Stimulated activated CD8-positive, alpha-beta memory T cell treated with anti-CD3 and anti-CD28 coated beads, Interleukin-2, amount 100 ng/mL, for 1 hour (primary cell): ENCODE measurements at regions not wholly inside any gene's neighbourhood (a gene's known extent, or its start where the extent isn't known, plus 50 kb on each side); places are given as distances from the start of the nearest gene placed in this dataset.

Experiments used
- DNase-seq, 2 donors: peaks; one replicate each; pipeline ENCODE4 v3.0.0-alpha.2; 2020; ENCODE audit warnings: low read depth in 2 of 2

DNA sequence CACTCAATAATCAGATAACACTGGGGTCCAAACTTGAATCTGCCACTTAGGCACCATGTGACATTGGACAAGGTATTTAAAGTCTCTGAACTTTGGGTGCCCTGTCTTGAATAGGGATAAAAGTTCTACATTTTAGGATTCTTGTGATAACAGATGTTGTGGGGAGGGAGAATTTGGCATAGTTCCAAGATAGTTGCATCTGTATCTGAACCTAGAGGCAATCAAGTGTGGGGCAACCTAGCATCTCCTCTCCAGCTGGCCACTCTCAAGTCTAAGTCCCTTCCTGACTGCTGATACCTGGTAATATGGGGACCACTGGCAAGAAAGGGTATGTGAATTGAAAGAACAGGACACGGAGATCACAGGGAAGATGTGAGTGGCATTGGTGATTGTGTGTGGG, 256.1 kb downstream of the FOXO1 start:
- no peak for DNase-seq

DNA sequence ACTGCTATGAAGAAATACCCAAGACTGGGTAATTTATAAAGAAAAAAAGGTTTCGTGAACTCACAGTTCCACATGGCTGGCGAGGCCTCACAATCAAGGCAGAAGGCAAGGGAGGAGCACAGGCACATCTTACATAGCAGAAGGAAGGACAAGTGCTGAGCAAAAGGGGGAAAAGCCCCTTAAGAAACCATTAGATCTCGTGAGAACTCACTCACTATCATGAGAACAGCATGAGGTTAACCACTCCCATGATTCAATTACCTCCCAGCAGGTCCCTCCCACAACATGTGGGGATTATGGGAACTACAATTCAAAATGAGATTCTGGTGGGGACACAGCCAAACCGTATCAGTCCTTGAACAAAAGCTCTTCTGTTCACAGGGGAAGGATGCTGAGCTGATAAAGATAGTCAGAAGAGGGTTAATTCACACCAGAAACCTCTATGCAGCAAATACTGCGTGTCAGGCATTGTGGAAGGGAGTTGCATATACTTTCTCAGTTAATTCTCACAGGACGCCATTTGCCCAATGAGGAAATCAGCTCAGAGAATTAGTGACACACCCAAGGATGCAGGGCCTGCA, 246.2 kb downstream of the FOXO1 start:
- DNase-seq: no peak

DNA sequence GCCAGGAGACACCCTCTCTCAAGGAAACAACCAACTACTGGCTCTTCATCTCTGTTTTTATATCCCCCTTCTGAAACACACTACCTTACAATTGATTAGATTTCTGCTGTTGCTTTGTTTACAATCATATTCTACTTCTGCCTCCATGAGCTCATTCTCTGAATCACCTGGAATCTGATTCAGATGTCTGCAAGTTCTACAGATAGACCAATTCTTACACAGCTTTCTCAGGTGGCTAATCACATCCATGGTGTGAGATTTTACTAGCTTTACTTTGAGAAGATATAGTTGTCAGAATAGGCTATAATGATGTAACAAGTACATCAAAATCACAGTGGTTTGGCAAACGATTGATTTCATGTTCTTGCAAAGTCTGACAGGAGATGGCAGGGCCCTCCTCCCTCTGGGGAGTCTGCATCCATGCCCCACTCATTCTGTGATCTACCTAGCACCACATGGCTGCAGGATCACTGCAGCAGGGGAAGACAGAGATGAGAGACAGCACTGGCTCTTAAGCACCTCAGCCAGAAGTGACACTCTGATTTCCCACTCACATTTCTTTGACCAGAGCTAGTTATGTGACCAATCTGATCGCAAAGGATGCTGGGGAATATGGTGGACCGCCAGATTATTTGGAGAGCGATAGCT, 243.7 kb downstream of the FOXO1 start:
- no peak for DNase-seq

DNA sequence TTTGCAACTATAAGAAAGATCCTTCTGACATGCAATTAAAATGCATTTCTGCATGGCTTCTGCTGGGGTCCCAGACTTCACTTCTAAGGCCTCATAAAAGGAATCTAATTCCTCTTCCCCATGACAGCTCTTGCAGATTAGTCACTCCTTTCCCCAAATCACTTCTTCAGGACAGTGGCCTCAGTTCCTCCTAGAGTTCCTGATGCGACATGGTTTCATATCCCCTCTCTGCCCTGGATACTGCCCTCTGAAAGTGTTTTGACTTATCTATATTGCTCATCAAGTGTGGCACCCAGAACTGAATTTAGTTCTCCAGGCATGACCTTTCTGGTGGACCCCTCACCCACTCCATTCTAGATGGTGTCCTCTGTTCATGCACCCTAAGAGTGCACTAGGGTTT, 238.1 kb downstream of the FOXO1 start:
- no peak for DNase-seq

DNA sequence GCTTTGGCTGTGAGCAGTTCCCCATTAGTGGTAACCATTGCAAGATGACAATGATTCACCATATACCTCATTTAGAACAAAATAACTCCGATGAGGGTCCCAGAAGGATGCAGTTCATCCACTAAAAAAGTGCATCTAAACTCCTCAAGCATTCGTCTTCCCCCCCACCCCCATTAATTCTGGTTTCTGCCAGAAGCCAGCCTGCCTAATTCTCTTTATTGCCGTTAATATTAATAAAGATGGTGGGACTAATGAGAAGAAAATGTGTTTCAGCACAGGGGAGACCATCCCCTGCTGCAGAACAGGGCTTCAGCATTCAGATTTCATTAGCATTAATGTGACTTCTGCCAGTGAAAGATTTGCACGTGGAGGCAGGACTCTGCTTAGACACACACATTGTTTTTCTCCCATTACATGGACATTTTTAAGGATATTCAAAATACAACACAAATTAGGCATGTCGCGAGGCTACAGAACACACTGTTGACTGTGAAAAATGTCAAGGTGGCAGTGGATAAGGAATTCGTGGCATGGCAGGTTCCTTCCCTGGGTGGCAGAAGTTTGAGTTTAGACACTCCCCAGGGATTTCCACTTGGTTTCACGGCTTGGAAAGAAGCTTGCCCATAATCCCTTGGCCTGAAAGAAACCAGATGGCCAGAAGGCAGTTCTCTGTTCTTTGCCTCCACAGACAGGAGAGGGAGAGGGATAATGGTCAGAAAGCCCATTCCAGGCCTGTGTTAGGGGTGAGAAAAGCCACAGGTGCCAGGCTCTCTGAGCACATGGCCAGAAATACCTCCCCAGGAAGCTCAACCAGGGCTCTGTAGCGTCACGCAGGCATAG, 236.5 kb downstream of the FOXO1 start:
- no peak for DNase-seq

DNA sequence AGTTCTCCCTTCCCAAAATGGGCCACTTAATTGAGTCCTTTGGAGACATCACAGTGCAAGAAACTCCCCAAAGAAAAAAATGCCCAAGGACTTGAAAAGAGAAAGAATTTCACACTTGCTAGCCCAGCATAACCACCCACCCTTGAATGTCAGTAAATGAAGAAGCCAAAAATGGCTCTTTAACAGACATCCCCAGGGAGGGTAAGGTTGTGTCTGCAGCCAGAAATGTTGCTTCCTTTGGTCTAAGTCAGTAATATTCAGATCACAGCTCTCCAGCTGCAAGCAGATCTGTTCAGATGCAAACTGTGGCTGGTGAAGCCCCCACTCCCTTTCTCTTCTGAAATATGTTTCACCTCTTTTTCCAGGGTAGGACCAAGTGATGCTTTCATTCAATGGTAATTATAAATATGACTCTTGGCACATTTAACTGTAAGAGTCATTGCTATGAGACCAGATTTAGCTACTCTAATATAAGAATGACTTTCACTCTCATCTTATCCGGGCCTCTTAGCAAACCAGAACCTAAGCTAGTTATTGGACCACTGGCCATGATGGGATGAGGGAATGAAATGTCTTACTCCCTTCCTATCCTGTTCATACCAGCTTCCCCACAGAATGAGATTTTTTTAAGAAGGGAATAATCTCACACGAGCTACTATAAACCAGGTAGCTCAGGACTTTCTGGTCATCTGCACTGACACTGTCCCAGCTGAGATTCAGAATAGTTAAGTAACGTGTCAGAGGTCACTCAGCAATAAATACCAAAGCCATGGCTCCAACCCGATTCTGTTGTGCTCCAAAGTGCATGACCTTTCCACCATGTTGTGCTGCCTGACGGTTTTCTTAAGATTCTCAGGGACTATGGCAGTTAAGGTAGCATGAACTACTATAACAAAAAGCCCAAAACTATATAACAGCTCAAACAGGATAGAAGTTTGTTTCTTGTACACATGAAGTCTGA, 234.1 kb downstream of the FOXO1 start:
- DNase-seq: no peak

DNA sequence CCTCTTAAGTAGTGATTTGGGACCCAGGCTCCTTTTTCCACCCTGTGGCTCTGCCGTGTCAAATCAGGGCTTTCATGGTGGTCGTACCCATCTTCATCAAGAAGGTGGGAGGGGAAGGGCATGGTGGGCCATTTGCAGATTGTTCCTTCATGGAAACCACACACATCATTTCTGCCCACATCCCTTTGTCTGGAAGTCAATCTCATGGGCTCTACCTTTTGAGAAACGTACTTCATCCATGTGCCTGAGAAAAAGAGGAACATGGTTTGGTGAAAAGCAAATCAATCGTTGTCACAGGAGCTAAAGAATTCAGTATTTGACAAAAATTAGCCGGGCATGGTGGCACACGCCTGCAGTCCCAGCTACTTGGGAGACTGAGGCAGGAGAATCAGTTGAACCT, 233.4 kb downstream of the FOXO1 start:
- no peak for DNase-seq

DNA sequence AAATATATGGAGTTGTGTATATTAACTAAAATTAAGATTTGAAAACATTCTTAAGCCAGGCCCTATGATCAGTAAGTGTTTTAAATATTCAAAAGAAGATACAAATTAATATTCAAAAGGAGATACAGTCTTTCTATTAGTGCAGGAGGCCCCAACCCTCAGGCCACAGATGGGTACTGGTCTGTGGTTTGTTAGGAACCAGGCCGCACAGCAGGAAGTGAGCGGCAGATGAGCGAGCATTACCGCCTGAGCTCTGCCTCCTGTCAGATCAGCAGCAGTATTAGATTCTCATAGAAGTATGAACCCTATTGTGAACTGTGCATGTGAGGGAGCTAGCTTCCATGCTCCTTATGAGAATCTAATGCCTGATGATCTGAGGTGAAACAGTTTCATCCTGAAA, 232.9 kb downstream of the FOXO1 start:
- no peak for DNase-seq

DNA sequence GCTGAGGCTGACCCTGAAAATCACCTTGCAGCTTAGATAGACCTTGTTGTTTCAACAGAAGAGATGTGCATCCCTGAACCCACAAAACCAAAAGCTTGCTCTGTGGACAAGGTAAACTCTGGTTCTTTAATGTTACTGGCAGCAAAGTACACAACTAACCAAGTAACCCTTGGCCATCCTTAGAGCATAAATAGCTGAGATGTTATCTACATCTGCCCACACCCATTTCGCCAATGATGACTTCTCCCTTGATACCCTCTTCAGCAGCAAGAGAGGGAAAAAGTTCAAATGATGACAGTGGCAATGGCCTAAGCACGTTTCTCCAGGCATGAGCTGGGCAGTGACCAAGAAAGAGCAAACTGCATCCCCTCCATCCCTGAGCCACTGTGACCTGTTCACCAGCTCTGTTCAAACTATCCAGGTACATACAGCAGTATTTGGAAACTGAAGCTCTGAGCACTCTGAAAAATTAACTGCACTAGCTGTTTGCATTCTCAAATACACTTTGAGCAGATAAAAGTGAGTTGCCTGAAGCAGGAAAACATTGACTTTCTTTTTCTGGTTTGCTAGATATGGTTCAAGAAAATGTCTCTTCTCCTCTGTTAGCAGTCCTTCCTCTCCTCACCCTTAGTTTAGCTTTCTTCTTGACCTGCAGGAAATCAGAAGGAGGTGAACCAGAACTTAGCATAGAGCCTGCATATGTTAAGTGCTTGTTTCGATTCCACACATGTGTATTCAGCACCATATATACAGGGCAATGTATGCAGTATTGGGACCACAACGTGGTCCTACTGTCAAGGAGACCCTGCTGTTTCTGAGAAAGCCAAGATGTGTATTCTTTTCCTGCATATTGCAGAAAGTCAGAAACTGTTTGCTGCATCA, 231.7 kb downstream of the FOXO1 start:
- no peak for DNase-seq

DNA sequence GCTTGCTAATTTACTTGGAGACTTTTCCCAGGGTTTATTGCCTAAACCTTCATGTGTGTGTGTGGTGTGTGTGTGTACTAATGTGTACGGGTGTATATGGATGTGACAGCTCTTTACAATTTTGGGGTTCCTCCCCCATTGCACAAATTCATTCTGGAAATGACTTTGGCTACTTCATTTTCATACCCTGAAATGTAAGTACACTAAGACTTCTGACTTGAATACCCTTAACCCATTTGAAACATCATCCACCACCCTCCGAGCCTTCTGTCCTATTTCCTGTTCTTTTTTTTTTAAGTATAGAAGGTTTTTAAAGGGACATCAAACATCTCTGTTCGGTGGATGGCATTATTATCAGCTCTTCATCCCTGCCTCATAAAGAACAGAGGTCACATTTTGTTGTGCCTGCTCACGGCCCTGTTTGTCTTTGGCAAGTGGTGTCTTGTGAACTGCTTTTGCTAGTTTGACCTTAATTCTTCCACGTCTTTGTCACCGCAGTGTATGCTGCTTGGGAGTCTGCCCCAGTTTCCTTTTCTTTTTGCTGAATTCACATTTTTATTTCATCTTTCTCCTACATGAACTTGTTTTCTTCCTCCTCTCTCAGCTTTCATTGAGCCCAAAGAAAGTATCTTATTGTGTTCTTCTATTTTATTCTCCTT, 228.3 kb downstream of the FOXO1 start:
- no peak for DNase-seq

DNA sequence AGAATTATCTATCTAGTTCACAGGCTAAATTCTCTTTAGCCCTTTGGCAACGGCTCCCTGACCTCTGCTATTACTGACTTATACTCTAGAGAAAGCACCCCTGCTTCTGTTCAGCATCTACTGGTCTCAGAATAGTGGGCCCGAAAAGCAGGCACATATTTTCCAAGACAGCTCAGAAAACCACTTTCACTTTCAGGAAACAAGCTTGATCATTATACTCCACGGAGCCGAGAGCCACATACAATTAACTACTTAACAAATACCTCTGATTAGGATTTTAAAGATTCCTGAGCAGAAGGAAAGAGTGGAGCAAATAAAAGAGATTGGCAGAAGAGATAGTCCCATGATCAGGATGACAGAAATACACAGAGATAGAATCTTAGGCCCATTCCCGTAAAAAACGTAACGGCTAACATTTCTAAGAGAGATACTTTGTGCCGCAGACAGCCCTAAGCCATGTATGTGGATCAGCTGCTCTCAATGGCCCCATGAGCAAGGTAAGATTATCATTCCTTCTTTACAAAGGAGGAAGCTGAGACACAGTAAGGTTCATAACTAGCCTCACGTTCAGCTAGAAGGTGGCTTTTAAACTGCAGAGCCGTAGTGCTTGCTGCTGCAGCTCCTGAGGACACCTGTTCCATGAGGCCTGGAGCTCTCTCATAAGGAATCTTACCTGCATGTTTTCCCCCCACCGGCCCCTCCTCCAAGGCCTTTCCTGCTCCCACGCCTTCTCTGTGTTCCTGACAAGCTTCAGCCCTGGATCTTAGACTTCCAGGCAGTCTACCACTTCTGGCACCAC, 227.2 kb downstream of the FOXO1 start:
- no peak for DNase-seq

DNA sequence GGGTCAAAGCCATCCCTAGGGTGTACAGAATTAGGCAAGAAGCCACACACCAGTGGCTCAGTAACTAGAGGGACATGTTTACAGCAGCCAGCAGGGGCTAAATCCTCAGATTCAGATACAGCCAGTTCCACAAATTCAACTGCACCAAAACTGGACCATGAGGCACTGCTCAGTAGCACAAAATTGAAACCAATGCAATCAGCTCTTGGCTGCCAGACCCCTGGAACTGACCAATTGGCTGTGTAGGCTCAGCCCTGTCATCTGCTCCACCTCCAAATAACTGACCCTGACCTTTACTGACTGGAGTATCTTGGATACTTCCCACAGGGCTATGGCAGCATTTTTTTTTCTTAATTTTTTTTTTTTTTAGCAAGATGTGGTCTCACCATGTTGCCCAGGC, 226.5 kb downstream of the FOXO1 start:
- DNase-seq: no peak

DNA sequence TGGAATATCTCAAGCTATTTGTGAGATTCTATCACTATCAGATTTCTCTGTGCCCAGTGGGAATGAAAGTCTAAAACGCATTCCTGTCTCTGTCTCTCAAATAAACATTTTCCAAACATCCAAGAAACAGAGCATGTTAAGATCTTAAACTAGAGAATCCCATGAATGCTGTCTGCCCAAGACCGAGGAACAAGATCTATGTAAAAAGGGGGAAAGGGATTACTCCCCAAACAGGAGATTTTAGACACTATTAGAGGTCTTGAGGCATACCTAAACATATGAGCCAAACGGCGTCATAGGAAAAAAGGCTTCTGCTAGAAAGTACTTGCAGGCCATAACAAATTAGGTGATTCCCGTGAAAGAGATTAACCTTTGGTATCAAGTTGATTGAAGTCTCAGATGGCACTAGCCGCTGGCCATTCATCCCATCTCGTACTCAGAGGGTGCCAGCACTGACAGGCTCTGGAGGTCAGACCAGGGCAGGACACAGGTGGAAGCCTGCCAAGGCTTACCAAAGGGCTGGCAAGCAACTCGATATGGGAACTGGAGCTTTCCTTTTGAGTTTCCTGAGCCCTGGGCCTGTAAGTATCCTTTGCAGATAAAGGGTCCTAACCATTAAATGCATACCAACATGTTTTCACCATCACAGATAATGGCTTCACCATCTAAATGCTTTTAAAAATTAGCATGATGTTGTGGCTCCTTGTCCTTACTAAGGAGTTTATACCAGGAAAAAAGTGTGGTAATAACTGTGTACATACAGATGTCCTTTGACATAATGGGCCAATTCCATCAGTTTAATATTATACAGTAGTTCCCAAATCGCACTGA, 225.2 kb downstream of the FOXO1 start:
- DNase-seq: no peak

DNA sequence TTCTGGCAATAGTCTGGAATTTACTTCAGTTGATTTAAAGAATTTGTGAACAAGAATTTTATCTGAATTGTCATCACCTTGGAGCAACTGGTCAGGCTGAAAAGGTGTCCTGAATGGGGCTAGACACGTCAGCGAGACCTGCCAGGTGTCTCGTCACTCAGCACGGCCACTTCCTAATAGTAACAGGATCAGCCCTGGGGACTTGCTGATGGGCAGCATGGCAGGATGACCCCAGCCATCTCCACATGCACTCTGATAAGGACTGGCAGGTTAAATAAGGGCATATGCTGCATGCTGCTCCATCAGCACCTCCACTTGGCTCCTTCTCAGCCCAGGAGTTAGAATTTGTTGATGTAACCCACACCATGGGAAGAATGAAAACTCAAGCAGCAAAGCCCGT, 224.2 kb downstream of the FOXO1 start:
- DNase-seq: no peak

DNA sequence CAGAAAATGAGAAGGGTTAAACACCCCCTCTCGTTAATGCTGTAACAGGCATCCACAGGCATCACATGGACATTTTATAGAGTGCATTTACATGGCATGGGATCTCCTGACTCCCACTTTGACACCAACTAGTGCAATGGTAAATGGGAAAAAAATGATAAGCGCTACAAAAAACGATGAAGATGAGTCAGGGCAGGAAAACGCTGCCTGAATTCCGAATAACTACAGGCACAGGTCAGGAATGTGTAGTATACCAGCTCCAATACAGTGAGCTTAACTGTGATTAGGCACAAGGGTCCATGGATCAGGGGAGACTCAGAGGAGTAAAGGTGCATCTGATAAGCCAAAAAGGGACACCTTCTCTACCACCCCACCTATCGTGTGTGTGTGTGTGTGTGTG, 223.6 kb downstream of the FOXO1 start:
- DNase-seq: no peak

DNA sequence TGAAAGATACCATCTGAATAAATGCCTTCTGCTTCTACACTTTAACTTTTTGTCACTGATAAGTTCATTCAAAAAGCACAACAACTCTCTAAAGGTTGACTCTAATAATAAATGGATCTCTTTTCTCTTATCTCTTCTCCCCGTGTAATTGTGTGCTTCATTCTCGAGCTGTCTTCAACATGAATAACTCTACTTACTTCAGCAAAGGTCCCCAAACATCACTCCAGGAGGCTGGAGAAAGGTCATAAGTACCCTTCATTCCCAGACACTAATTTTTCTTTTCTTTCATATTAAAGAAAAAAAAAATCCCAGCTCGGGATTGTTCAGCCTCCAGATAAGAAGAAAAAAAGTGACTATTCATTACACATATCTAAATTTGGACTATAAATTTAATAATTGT, 222.2 kb downstream of the FOXO1 start:
- DNase-seq: no peak

DNA sequence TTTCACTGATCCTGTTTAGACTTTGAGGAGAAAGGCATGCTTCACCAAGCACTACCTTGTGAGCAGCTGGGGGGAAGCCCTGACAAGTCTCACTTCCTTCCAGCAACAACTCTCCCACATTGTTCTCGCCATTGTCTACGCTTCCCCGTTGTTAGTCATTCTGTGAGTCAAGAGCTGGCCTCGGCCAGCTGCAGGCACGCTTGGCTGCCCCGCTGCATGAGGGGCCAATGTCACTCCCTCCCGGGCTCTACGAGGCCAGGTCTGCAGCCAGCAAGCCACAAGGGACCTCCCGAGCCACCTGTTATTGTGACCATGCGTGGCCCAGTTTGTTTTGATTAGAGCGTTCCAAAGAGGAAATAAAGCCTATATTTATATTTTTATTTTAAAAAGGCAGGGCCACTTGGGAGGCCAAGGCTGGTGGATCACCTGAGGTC, 220.9 kb downstream of the FOXO1 start:
- no peak for DNase-seq

DNA sequence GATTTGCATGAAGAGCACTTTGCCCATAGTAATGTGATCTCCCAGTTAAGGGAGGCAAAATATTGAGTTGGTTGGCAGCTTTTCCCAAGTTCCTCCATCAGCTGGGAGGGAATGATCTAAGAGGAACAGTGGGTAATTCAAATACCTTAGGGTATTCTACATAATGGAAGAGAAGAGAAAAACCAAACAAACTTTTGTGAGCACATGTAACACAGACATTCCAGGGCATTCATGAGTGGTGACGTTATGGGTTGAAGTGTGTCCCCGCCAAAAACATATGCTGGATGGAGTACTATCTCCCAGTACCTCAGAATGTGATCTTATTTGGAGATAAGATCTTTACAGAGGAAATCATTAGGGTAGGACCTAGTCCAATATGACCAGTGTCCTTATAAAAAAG, 220.1 kb downstream of the FOXO1 start:
- no peak for DNase-seq

DNA sequence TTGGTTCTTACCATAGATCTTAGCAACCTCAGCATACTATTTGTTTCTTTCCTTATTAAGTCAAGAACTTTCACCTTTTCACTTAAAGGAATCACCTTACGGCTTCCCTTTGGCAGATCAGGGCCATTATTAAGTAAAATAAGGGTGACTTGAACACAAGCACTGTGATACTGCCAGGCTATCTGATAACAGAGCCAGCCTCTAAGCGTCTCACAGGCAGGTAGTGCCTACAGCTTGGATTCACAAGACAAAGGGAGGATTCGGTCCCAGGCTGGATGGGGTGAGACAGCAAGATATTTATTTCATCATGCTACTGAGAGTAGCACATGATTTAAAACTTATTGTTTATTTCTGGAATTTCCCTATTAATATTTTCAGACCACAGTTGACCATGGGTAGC, 218.6 kb downstream of the FOXO1 start:
- DNase-seq: no peak
